Endothelial cell of umbilical vein (primary cell): ENCODE measurements at regions not wholly inside any gene's neighbourhood (a gene's known extent, or its start where the extent isn't known, plus 50 kb on each side); places are given as distances from the start of the nearest gene placed in this dataset.

Experiments
- CTCF ChIP-seq, 2 donors: IDR thresholded peaks; 1 replicate in 1 of 2; 2 replicates in 1 of 2; pipeline ENCODE4 v1.5.1; 2011; ENCODE audit warnings: low read length in 2 of 2, mild to moderate bottlenecking in 2 of 2, moderate library complexity in 2 of 2, control low read depth in 1 of 2, inconsistent platforms in 1 of 2, low read depth in 1 of 2; ENCODE audit not compliant: insufficient read depth in 1 of 2; ENCODE audit errors: extremely low read depth in 1 of 2
- EZH2 ChIP-seq: IDR thresholded peaks from 2 replicates; pipeline ENCODE4 v1.6.1; 2012; ENCODE audit warnings: borderline replicate concordance, low read depth, mild to moderate bottlenecking, moderate library complexity, low read length, inconsistent platforms; ENCODE audit not compliant: severe bottlenecking
- FOS ChIP-seq: IDR thresholded peaks from 2 replicates; pipeline ENCODE4 v1.6.1; 2011; ENCODE audit warnings: mild to moderate bottlenecking, low read length, moderate library complexity, borderline replicate concordance; ENCODE audit not compliant: insufficient read depth
- GATA2 ChIP-seq: IDR thresholded peaks from 2 replicates; pipeline ENCODE4 v1.7.0; 2011; ENCODE audit warnings: low read depth, mild to moderate bottlenecking, moderate library complexity, mixed read lengths, low read length; ENCODE audit not compliant: insufficient read length, insufficient read depth
- JUN ChIP-seq: IDR thresholded peaks from 2 replicates; pipeline ENCODE4 v1.6.1; 2011; ENCODE audit warnings: borderline replicate concordance, low read depth; ENCODE audit not compliant: insufficient read length, insufficient read depth
- POLR2A ChIP-seq: IDR thresholded peaks from 2 replicates; pipeline ENCODE4 v1.6.1; 2012; ENCODE audit warnings: low read depth, mild to moderate bottlenecking, control low read depth, low read length
- POLR2AphosphoS5 ChIP-seq: IDR thresholded peaks from 2 replicates; pipeline ENCODE4 v1.6.1; 2012; ENCODE audit warnings: low read depth, mild to moderate bottlenecking, control low read depth, low read length, moderate library complexity; ENCODE audit not compliant: insufficient read depth

- no peak for TF ChIP-seq CTCF (IDR thresholded peaks at IDR 0.05; ENCODE audit: extremely low read depth in 1 of 2, insufficient read depth in 1 of 2, low read depth in 1 of 2, low read length in 2 of 2)
- no peak for TF ChIP-seq EZH2
- TF ChIP-seq POLR2A: no peak
- TF ChIP-seq POLR2AphosphoS5: no peak
- no peak for TF ChIP-seq JUN
- no peak for TF ChIP-seq GATA2
- no peak for TF ChIP-seq FOS
Observed at GRCh38 chr2:188705191-188705590, 269.0 kb upstream of the COL3A1 start.
